CD4-positive, alpha-beta T cell (primary cell): ENCODE measurements at regions not wholly inside any gene's neighbourhood (a gene's known extent, or its start where the extent isn't known, plus 50 kb on each side); places are given as distances from the start of the nearest gene placed in this dataset.

Experiments
- ATAC-seq: fragments of 200-7000 bp; cut with Tn5 transposase; one replicate; pipeline ENCODE4 v1.10.0; 2022; ENCODE audit warnings: mild to moderate bottlenecking; ENCODE audit not compliant: poor library complexity
- CTCF ChIA-PET: fragments of 350-600 bp; sonication (Branson Sonifier 250); formaldehyde crosslinking; loops from one replicate; lab custom pipeline; 2021; ENCODE audit warnings: antibody characterized with exemption, inconsistent platforms; lab: Charles Lee
- POLR2A ChIA-PET: fragments of 350-600 bp; sonication (Branson Sonifier 250); formaldehyde crosslinking; loops from one replicate; lab custom pipeline; 2021; ENCODE audit warnings: antibody characterized with exemption, inconsistent platforms; lab: Charles Lee
- DNase-seq, 14 experiments: peaks; one replicate each; pipeline ENCODE4 v3.0.0-alpha.2; 2013 to 2020; ENCODE audit warnings: mixed read lengths in 2 of 14
- H3K27ac ChIP-seq, 2 donors: one replicate each; pipeline versions ENCODE4 v1.5.1 to v1.7.0; 2013; ENCODE audit warnings: low read length in 2 of 2, low read depth in 1 of 2, mild to moderate bottlenecking in 1 of 2
- H3K27me3 ChIP-seq, 2 experiments: 1 replicate in 1 of 2; 2 replicates in 1 of 2; pipeline versions ENCODE4 v1.6.1 to v1.7.0; 2013; ENCODE audit warnings: low read length in 2 of 2, control low read depth in 1 of 2, mild to moderate bottlenecking in 1 of 2, moderate library complexity in 1 of 2; ENCODE audit not compliant: insufficient read depth in 2 of 2, control insufficient read depth in 1 of 2
- H3K36me3 ChIP-seq: one replicate; pipeline ENCODE4 v1.6.1; 2013; ENCODE audit warnings: low read length, control low read depth; ENCODE audit not compliant: insufficient read depth
- H3K4me1 ChIP-seq: one replicate; pipeline ENCODE4 v1.6.1; 2013; ENCODE audit warnings: low read length, control low read depth; ENCODE audit not compliant: insufficient read depth
- H3K4me3 ChIP-seq: one replicate; pipeline ENCODE4 v1.5.1; 2013; ENCODE audit warnings: mild to moderate bottlenecking, low read length, moderate library complexity
- H3K9me3 ChIP-seq, 2 experiments: 1 replicate in 1 of 2; 2 replicates in 1 of 2; pipeline versions ENCODE4 v1.6.1 to v1.7.0; 2013; ENCODE audit warnings: low read length in 2 of 2, mild to moderate bottlenecking in 2 of 2, control low read depth in 1 of 2, moderate library complexity in 1 of 2; ENCODE audit not compliant: control insufficient read depth in 1 of 2, insufficient read depth in 1 of 2
- H3K27ac Mint-ChIP-seq: one replicate; pipeline ENCODE4 v1.8.0; 2020; ENCODE audit warnings: mixed read lengths
- H3K27me3 Mint-ChIP-seq: one replicate; pipeline ENCODE4 v1.8.0; 2021; ENCODE audit warnings: mixed read lengths
- H3K36me3 Mint-ChIP-seq: one replicate; pipeline ENCODE4 v1.8.0; 2021; ENCODE audit warnings: low read depth, mixed read lengths
- H3K4me1 Mint-ChIP-seq: one replicate; pipeline ENCODE4 v1.8.0; 2021; ENCODE audit warnings: low read depth, mixed read lengths
- H3K4me3 Mint-ChIP-seq: one replicate; pipeline ENCODE4 v1.8.0; 2020; ENCODE audit warnings: mild to moderate bottlenecking, mixed read lengths
- H3K9me3 Mint-ChIP-seq: one replicate; pipeline ENCODE4 v1.8.0; 2020; ENCODE audit warnings: mixed read lengths
- intact Hi-C, 2 experiments: fragments of 100-400 bp; cut with DNase I in 1 of 2; cut with micrococcal nuclease in 1 of 2; formaldehyde crosslinking; loops; one replicate each; pipeline versions ENCODE4 v1.15.1 to v1.9.0; 2023 to 2025; cut with DNase I, micrococcal nuclease
- TF ChIP-seq, protein P1 (sequence below): fragments of 200-600 bp; IDR thresholded peaks from one replicate; pipeline ENCODE4 v1.8.0; 2022; ENCODE audit warnings: antibody characterized with exemption, mild to moderate bottlenecking

DNA sequence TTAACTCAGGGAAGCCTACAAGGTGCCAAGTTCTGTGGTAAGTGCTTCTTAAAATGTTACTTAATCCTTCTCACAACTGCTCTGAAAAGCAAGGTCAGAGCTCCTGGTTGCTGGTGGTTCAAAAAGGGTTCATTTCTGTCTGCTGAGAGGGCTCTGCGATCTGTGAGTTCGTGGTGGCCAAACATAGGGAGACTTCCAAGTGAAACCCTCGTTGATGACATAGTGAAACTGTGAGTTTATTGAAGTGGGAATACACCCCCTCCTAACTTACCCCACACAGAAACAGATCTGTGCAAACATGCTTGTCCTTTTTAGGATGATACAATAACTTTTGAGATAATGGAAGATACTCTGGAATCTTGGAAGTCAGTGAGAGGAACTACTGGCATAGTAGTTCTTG lies 164.8 kb upstream of the PGRMC2 start:
- Histone ChIP-seq H3K4me1 (peaks cover 3% of the 10 kb centered on the region), H3K27ac (no peak overlapping the region), H3K36me3 (no peaks in the 10 kb centered on the region), H3K27me3 (no peaks in the 10 kb centered on the region), H3K4me3 (no peak overlapping the region), H3K9me3 (no peaks in the 10 kb centered on the region)
- TF ChIP-seq, protein P1, sequence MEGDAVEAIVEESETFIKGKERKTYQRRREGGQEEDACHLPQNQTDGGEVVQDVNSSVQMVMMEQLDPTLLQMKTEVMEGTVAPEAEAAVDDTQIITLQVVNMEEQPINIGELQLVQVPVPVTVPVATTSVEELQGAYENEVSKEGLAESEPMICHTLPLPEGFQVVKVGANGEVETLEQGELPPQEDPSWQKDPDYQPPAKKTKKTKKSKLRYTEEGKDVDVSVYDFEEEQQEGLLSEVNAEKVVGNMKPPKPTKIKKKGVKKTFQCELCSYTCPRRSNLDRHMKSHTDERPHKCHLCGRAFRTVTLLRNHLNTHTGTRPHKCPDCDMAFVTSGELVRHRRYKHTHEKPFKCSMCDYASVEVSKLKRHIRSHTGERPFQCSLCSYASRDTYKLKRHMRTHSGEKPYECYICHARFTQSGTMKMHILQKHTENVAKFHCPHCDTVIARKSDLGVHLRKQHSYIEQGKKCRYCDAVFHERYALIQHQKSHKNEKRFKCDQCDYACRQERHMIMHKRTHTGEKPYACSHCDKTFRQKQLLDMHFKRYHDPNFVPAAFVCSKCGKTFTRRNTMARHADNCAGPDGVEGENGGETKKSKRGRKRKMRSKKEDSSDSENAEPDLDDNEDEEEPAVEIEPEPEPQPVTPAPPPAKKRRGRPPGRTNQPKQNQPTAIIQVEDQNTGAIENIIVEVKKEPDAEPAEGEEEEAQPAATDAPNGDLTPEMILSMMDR = no peak
- H3K9me3 Mint-ChIP-seq = no peaks in the 10 kb centered on the region
- H3K4me3 Mint-ChIP-seq = no peak overlapping the region
- no peak for DNase-seq
- POLR2A ChIA-PET = interaction anchor here (0.6 kb wide), 1 partner anchor 14 kb away, joined by 5 read pairs; no protein-coding TSS in a partner anchor
- H3K4me1 Mint-ChIP-seq = no peaks in the 10 kb centered on the region
- H3K27ac Mint-ChIP-seq = no peak overlapping the region
- no peaks in the 10 kb centered on the region for H3K36me3 Mint-ChIP-seq
- peaks cover 9% of the 10 kb centered on the region for H3K27me3 Mint-ChIP-seq
- CTCF ChIA-PET = no interaction called here
- intact Hi-C loops = no loop called here
- ATAC-seq = no peak

DNA sequence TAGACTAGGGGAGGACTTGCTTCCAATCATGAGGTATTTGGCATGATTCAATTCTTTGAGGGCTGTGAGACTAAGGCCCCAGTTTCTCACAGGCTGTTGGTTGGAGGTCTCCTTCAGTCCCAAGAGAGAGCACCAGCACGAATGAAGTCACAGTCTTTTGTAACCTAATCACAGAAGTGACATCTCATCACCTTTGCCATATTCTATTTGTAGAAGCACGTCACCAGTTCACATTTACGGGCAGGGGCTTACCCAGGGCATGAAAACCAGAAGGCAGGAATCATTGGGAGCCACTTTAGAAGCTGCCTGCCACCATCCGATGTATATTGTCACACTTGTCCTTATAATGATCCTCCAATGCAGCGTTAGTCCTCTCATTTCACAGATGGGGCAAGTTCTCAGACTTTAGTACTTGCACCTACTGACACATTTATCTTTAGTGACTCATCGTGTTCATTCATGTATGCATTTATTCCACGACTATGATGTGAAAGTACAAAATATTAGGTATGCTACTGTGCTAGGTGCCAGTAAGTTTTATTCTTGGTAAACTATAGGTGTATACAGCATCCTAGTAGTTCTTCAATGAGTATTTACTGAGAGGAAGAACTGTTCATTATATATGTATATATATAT lies 163.8 kb upstream of the PGRMC2 start:
- DNase-seq (no peak), ATAC-seq (no peak)
- H3K9me3 ChIP-seq = no peaks in the 10 kb centered on the region
- intact Hi-C loops = no loop called here
- H3K36me3 ChIP-seq = no peaks in the 10 kb centered on the region
- H3K27me3 ChIP-seq = no peaks in the 10 kb centered on the region
- TF ChIP-seq, protein P1 = no peak
- H3K4me1 Mint-ChIP-seq = no peaks in the 10 kb centered on the region
- no peak overlapping the region for H3K27ac ChIP-seq
- CTCF ChIA-PET = no interaction called here
- peaks cover 3% of the 10 kb centered on the region for H3K4me1 ChIP-seq
- no peaks in the 10 kb centered on the region for H3K36me3 Mint-ChIP-seq
- no peak overlapping the region for H3K4me3 ChIP-seq
- no peak overlapping the region for H3K27ac Mint-ChIP-seq
- POLR2A ChIA-PET = no interaction called here
- H3K9me3 Mint-ChIP-seq = no peaks in the 10 kb centered on the region
- peaks cover 9% of the 10 kb centered on the region for H3K27me3 Mint-ChIP-seq
- no peak overlapping the region for H3K4me3 Mint-ChIP-seq

DNA sequence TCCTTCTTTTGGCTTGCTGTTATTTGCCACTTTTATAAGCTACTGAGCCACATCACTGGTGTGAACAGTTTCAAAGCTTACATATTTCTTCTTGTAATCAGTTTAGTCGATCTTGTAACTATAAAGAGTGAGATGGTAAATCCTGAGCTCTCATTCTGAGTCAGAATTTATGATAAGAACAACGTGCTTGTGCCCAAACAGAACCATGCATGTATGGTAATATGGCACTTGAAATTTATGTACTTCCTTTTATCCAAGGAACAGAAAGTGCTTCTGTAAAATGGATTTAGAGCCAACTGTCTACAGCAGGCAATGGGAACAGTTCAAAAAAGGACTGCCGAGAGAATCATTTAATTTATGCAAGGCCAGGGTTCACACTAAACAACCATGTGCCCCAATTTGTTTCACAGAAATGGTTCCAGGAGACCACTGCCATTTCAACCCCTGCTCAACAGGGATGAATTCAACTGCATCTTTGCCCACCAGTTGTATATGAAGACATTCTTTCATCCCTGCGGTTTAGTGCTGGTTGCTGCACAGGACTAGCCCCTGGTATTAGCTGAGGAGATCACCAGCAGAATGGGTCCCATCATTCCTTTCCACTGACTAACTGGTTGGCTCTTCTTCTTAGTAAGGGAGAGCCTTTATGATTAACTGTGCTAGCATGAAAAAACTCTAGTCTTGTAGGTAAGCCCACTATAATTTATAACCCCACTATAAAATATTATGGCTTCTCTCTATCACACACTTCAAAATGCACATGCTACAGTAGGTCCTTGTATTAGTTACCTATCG lies 162.9 kb upstream of the PGRMC2 start:
- H3K4me3 ChIP-seq = no peak overlapping the region
- intact Hi-C loops = no loop called here
- no peak overlapping the region for H3K27ac Mint-ChIP-seq

More for the DNA sequence above, 162.9 kb upstream of the PGRMC2 start:
- Mint-ChIP-seq H3K9me3 (no peaks in the 10 kb centered on the region), H3K4me3 (no peak overlapping the region), H3K36me3 (peaks cover 5% of the 10 kb centered on the region), H3K27me3 (peaks cover 9% of the 10 kb centered on the region), H3K4me1 (no peaks in the 10 kb centered on the region)
- H3K9me3 ChIP-seq = peaks cover 0 to 5% of the 10 kb centered on the region in 2 experiments
- peaks cover 3% of the 10 kb centered on the region for H3K4me1 ChIP-seq
- DNase-seq (no peak), ATAC-seq (no peak)
- TF ChIP-seq, protein P1 = no peak
- H3K27me3 ChIP-seq = no peaks in the 10 kb centered on the region
- no peaks in the 10 kb centered on the region for H3K36me3 ChIP-seq
- H3K27ac ChIP-seq = no peak overlapping the region
- ChIA-PET POLR2A (no interaction called here), CTCF (no interaction called here)
